ENCODE measurements at regions not wholly inside any gene's neighbourhood (a gene's known extent, or its start where the extent isn't known, plus 50 kb on each side); places are given as distances from the start of the nearest gene placed in this dataset.

DNA sequence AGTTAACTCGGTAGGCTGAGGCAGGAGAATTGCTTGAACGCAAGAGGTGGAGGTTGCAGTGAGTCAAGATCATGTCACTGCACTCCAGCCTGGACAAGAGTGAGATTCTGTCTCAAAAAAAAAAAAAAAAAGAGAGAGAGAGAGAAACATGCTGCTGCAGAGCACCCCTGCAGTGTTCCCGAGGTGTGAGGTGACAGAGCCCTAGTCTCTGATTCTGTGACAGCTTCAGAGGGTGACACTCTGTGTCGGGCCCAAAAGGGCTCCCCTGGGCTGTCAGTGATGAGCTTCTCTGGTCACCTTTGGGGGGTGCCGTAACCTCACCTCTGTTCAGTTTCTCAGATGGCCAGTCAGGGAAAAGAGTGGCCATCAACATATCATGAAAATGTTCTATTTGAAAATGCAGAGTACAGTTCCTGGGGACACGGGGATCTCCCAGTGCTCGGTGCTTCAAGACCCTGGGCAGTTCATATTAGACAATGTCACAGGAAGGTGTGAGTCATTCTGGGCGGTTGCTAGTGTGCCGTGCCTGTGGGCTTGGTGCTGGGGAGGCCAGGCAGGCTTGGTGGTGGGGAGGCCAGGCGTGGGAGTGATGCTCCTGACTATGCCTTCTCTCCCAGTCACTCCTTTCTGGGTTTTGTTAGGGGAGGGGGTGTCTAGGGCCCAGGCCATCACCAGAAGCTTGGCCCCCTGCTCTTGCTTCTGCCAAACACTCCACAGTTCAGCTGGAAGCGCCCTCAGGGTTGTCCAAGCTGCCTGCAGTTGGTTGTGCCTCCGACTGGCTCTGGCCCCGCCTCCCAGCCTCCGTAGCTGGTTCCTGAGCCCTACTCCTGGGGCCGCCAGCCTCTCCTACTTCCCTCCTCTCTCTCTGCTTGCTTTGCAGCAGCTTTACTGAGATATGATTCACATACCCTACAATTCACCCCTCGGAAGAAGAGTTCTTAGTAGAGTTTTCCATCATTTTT is 52.5 kb upstream of the CLDN5 start (continued):
- TF ChIP-seq HDAC3 (IDR thresholded peaks at IDR 0.05; ENCODE audit: borderline replicate concordance, partially characterized antibody): no peak
- no peak; the same call in none of the 2 replicates for TF ChIP-seq CEBPB (tag; IDR thresholded peaks at IDR 0.05)
- TF ChIP-seq, protein P1, sequence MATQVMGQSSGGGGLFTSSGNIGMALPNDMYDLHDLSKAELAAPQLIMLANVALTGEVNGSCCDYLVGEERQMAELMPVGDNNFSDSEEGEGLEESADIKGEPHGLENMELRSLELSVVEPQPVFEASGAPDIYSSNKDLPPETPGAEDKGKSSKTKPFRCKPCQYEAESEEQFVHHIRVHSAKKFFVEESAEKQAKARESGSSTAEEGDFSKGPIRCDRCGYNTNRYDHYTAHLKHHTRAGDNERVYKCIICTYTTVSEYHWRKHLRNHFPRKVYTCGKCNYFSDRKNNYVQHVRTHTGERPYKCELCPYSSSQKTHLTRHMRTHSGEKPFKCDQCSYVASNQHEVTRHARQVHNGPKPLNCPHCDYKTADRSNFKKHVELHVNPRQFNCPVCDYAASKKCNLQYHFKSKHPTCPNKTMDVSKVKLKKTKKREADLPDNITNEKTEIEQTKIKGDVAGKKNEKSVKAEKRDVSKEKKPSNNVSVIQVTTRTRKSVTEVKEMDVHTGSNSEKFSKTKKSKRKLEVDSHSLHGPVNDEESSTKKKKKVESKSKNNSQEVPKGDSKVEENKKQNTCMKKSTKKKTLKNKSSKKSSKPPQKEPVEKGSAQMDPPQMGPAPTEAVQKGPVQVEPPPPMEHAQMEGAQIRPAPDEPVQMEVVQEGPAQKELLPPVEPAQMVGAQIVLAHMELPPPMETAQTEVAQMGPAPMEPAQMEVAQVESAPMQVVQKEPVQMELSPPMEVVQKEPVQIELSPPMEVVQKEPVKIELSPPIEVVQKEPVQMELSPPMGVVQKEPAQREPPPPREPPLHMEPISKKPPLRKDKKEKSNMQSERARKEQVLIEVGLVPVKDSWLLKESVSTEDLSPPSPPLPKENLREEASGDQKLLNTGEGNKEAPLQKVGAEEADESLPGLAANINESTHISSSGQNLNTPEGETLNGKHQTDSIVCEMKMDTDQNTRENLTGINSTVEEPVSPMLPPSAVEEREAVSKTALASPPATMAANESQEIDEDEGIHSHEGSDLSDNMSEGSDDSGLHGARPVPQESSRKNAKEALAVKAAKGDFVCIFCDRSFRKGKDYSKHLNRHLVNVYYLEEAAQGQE (IDR thresholded peaks at IDR 0.05; ENCODE audit: borderline replicate concordance): no peak
- TF ChIP-seq, protein P1 (CRISPR knock-in tag; IDR thresholded peaks at IDR 0.05; ENCODE audit: low read depth): no peak
- TF ChIP-seq, protein P2, sequence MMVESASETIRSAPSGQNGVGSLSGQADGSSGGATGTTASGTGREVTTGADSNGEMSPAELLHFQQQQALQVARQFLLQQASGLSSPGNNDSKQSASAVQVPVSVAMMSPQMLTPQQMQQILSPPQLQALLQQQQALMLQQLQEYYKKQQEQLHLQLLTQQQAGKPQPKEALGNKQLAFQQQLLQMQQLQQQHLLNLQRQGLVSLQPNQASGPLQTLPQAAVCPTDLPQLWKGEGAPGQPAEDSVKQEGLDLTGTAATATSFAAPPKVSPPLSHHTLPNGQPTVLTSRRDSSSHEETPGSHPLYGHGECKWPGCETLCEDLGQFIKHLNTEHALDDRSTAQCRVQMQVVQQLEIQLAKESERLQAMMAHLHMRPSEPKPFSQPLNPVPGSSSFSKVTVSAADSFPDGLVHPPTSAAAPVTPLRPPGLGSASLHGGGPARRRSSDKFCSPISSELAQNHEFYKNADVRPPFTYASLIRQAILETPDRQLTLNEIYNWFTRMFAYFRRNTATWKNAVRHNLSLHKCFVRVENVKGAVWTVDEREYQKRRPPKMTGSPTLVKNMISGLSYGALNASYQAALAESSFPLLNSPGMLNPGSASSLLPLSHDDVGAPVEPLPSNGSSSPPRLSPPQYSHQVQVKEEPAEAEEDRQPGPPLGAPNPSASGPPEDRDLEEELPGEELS (CRISPR knock-in tag; IDR thresholded peaks at IDR 0.05; ENCODE audit: borderline replicate concordance): peak; percentile 40; the same call in 1 of the 2 replicates
- no peak for TF ChIP-seq POLR3A (IDR thresholded peaks at IDR 0.05; ENCODE audit: borderline replicate concordance, extremely low read depth, insufficient read depth, insufficient read length)
- TF ChIP-seq, protein P3, sequence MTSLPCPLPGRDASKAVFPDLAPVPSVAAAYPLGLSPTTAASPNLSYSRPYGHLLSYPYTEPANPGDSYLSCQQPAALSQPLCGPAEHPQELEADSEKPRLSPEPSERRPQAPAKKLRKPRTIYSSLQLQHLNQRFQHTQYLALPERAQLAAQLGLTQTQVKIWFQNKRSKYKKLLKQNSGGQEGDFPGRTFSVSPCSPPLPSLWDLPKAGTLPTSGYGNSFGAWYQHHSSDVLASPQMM (CRISPR knock-in tag; IDR thresholded peaks at IDR 0.05): no peak
- TF ChIP-seq EZH2 (IDR thresholded peaks at IDR 0.05; ENCODE audit: borderline replicate concordance, low read depth, low read length): no peak
- no peak for TF ChIP-seq ZNF764 (CRISPR knock-in tag; IDR thresholded peaks at IDR 0.05; ENCODE audit: low read depth)
- peak; percentile 56; the same call in 1 of the 2 replicates for TF ChIP-seq NFE2 (IDR thresholded peaks at IDR 0.05; ENCODE audit: low read depth)
- TF ChIP-seq MYBL2 (IDR thresholded peaks at IDR 0.05; ENCODE audit: low read depth): no peak
- no peak; the same call in 1 of the 2 replicates for TF ChIP-seq MYBL2 (CRISPR knock-in tag; IDR thresholded peaks at IDR 0.05; ENCODE audit: borderline replicate concordance)
- peak in 1 of 2 experiments; percentile 46; a peak in 2 of 4 replicates for TF ChIP-seq RAD21 (CRISPR knock-in tag; conservative IDR thresholded peaks at IDR 0.05 in 1 of 2, IDR thresholded peaks at IDR 0.05 in 1 of 2)
- no peak for TF ChIP-seq ZNF707 (CRISPR knock-in tag; conservative IDR thresholded peaks at IDR 0.05)
